ENCODE measurements at regions not wholly inside any gene's neighbourhood (a gene's known extent, or its start where the extent isn't known, plus 50 kb on each side); places are given as distances from the start of the nearest gene placed in this dataset.

- Mint-ChIP-seq H3K9me3 (no peaks in the 10 kb centered on the region; the same call in 2 of the 3 replicates), H3K4me1 (peaks cover 3% of the 10 kb centered on the region; the same call in 1 of the 3 replicates), H3K27ac (no peak overlapping the region), H3K27me3 (ENCODE audit: insufficient read depth, low read depth, poor library complexity) (peaks cover 2% of the 10 kb centered on the region), H3K4me3 (no peak overlapping the region), H3K36me3 (ENCODE audit: low read depth) (no peaks in the 10 kb centered on the region; the same call in 2 of the 3 replicates)
- Histone ChIP-seq H3K27me3 (ENCODE audit: insufficient read depth) (no peaks in the 10 kb centered on the region), H2AFZ (no peak overlapping the region), H4K20me1 (replicated peaks; ENCODE audit: insufficient read depth) (no peaks in the 10 kb centered on the region), H3K9me2 (ENCODE audit: insufficient read depth) (peaks cover 12% of the 10 kb centered on the region; the same call in 1 of the 2 replicates), H3K4me2 (no peak overlapping the region), H3K79me2 (replicated peaks; ENCODE audit: insufficient read depth) (no peaks in the 10 kb centered on the region), H3K27ac (ENCODE audit: low read depth) (no peak overlapping the region), H3K4me1 (ENCODE audit: insufficient read depth) (no peaks in the 10 kb centered on the region), H3K36me3 (ENCODE audit: insufficient read depth) (no peaks in the 10 kb centered on the region), H3K4me3 (no peak overlapping the region), H3F3A (replicated peaks; ENCODE audit: low read depth) (no peaks in the 10 kb centered on the region)
- DNase-seq (ENCODE audit: low spot score) (no peak), ATAC-seq (no peak)
- no peak for TF ChIP-seq ZNF114 (CRISPR knock-in tag; IDR thresholded peaks at IDR 0.05)
- no peak for TF ChIP-seq CREB1 (CRISPR knock-in tag; IDR thresholded peaks at IDR 0.05; ENCODE audit: low read depth)
- TF ChIP-seq ZNF331 (CRISPR knock-in tag; IDR thresholded peaks at IDR 0.05; ENCODE audit: low read depth) = no peak
- no peak for TF ChIP-seq JUNB (IDR thresholded peaks at IDR 0.05; ENCODE audit: unreplicated experiment)
- TF ChIP-seq, protein P1, sequence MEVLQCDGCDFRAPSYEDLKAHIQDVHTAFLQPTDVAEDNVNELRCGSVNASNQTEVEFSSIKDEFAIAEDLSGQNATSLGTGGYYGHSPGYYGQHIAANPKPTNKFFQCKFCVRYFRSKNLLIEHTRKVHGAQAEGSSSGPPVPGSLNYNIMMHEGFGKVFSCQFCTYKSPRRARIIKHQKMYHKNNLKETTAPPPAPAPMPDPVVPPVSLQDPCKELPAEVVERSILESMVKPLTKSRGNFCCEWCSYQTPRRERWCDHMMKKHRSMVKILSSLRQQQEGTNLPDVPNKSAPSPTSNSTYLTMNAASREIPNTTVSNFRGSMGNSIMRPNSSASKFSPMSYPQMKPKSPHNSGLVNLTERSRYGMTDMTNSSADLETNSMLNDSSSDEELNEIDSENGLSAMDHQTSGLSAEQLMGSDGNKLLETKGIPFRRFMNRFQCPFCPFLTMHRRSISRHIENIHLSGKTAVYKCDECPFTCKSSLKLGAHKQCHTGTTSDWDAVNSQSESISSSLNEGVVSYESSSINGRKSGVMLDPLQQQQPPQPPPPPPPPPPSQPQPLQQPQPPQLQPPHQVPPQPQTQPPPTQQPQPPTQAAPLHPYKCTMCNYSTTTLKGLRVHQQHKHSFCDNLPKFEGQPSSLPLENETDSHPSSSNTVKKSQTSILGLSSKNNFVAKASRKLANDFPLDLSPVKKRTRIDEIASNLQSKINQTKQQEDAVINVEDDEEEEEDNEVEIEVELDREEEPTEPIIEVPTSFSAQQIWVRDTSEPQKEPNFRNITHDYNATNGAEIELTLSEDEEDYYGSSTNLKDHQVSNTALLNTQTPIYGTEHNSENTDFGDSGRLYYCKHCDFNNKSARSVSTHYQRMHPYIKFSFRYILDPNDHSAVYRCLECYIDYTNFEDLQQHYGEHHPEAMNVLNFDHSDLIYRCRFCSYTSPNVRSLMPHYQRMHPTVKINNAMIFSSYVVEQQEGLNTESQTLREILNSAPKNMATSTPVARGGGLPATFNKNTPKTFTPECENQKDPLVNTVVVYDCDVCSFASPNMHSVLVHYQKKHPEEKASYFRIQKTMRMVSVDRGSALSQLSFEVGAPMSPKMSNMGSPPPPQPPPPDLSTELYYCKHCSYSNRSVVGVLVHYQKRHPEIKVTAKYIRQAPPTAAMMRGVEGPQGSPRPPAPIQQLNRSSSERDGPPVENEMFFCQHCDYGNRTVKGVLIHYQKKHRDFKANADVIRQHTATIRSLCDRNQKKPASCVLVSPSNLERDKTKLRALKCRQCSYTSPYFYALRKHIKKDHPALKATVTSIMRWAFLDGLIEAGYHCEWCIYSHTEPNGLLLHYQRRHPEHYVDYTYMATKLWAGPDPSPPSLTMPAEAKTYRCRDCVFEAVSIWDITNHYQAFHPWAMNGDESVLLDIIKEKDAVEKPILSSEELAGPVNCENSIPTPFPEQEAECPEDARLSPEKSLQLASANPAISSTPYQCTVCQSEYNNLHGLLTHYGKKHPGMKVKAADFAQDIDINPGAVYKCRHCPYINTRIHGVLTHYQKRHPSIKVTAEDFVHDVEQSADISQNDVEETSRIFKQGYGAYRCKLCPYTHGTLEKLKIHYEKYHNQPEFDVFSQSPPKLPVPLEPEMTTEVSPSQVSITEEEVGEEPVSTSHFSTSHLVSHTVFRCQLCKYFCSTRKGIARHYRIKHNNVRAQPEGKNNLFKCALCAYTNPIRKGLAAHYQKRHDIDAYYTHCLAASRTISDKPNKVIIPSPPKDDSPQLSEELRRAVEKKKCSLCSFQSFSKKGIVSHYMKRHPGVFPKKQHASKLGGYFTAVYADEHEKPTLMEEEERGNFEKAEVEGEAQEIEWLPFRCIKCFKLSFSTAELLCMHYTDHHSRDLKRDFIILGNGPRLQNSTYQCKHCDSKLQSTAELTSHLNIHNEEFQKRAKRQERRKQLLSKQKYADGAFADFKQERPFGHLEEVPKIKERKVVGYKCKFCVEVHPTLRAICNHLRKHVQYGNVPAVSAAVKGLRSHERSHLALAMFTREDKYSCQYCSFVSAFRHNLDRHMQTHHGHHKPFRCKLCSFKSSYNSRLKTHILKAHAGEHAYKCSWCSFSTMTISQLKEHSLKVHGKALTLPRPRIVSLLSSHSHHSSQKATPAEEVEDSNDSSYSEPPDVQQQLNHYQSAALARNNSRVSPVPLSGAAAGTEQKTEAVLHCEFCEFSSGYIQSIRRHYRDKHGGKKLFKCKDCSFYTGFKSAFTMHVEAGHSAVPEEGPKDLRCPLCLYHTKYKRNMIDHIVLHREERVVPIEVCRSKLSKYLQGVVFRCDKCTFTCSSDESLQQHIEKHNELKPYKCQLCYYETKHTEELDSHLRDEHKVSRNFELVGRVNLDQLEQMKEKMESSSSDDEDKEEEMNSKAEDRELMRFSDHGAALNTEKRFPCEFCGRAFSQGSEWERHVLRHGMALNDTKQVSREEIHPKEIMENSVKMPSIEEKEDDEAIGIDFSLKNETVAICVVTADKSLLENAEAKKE (CRISPR knock-in tag; IDR thresholded peaks at IDR 0.05) = no peak
- TF ChIP-seq, protein P2, sequence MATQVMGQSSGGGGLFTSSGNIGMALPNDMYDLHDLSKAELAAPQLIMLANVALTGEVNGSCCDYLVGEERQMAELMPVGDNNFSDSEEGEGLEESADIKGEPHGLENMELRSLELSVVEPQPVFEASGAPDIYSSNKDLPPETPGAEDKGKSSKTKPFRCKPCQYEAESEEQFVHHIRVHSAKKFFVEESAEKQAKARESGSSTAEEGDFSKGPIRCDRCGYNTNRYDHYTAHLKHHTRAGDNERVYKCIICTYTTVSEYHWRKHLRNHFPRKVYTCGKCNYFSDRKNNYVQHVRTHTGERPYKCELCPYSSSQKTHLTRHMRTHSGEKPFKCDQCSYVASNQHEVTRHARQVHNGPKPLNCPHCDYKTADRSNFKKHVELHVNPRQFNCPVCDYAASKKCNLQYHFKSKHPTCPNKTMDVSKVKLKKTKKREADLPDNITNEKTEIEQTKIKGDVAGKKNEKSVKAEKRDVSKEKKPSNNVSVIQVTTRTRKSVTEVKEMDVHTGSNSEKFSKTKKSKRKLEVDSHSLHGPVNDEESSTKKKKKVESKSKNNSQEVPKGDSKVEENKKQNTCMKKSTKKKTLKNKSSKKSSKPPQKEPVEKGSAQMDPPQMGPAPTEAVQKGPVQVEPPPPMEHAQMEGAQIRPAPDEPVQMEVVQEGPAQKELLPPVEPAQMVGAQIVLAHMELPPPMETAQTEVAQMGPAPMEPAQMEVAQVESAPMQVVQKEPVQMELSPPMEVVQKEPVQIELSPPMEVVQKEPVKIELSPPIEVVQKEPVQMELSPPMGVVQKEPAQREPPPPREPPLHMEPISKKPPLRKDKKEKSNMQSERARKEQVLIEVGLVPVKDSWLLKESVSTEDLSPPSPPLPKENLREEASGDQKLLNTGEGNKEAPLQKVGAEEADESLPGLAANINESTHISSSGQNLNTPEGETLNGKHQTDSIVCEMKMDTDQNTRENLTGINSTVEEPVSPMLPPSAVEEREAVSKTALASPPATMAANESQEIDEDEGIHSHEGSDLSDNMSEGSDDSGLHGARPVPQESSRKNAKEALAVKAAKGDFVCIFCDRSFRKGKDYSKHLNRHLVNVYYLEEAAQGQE (IDR thresholded peaks at IDR 0.05; ENCODE audit: unreplicated experiment) = no peak
- TF ChIP-seq EZH2phosphoT487 (IDR thresholded peaks at IDR 0.05; ENCODE audit: unreplicated experiment) = no peak
- no peak for TF ChIP-seq POLR2AphosphoS5 (IDR thresholded peaks at IDR 0.05; ENCODE audit: low read depth)
- no peak for TF ChIP-seq EZH2 (IDR thresholded peaks at IDR 0.05; ENCODE audit: low read depth, unreplicated experiment)
- TF ChIP-seq, protein P3, sequence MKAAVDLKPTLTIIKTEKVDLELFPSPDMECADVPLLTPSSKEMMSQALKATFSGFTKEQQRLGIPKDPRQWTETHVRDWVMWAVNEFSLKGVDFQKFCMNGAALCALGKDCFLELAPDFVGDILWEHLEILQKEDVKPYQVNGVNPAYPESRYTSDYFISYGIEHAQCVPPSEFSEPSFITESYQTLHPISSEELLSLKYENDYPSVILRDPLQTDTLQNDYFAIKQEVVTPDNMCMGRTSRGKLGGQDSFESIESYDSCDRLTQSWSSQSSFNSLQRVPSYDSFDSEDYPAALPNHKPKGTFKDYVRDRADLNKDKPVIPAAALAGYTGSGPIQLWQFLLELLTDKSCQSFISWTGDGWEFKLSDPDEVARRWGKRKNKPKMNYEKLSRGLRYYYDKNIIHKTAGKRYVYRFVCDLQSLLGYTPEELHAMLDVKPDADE (IDR thresholded peaks at IDR 0.05) = no peak
- no peak for TF ChIP-seq NANOG (IDR thresholded peaks at IDR 0.05; ENCODE audit: borderline replicate concordance)
- TF ChIP-seq, protein P4, sequence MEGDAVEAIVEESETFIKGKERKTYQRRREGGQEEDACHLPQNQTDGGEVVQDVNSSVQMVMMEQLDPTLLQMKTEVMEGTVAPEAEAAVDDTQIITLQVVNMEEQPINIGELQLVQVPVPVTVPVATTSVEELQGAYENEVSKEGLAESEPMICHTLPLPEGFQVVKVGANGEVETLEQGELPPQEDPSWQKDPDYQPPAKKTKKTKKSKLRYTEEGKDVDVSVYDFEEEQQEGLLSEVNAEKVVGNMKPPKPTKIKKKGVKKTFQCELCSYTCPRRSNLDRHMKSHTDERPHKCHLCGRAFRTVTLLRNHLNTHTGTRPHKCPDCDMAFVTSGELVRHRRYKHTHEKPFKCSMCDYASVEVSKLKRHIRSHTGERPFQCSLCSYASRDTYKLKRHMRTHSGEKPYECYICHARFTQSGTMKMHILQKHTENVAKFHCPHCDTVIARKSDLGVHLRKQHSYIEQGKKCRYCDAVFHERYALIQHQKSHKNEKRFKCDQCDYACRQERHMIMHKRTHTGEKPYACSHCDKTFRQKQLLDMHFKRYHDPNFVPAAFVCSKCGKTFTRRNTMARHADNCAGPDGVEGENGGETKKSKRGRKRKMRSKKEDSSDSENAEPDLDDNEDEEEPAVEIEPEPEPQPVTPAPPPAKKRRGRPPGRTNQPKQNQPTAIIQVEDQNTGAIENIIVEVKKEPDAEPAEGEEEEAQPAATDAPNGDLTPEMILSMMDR (conservative IDR thresholded peaks at IDR 0.05; ENCODE audit: low read depth in 2 of 2) = no peak
- TF ChIP-seq STAT1 (IDR thresholded peaks at IDR 0.05; ENCODE audit: unreplicated experiment) = no peak
Observed at GRCh38 chr3:33931512-33931911, 133.1 kb downstream of the PDCD6IP start.

All from GM23338 (cell line).